SU-DHL-6 (cell line): ENCODE measurements at regions not wholly inside any gene's neighbourhood (a gene's known extent, or its start where the extent isn't known, plus 50 kb on each side); places are given as distances from the start of the nearest gene placed in this dataset.

Source experiments
- EZH2phosphoT487 ChIP-seq: fragments of 200-600 bp; sonication (generic), shearing (Covaris generic); conservative IDR thresholded peaks from 2 replicates; pipeline ENCODE4 v1.6.1; 2018; ENCODE audit warnings: mild to moderate bottlenecking, antibody characterized with exemption, low read length, moderate library complexity, mixed read lengths
- TF ChIP-seq, protein P1 (sequence below): fragments of 200-600 bp; sonication (generic); IDR thresholded peaks from one replicate; pipeline ENCODE4 v1.5.1; 2017; ENCODE audit warnings: antibody characterized with exemption, mild to moderate bottlenecking, low read length, moderate library complexity; ENCODE audit not compliant: insufficient read depth, poor library complexity, severe bottlenecking

DNA sequence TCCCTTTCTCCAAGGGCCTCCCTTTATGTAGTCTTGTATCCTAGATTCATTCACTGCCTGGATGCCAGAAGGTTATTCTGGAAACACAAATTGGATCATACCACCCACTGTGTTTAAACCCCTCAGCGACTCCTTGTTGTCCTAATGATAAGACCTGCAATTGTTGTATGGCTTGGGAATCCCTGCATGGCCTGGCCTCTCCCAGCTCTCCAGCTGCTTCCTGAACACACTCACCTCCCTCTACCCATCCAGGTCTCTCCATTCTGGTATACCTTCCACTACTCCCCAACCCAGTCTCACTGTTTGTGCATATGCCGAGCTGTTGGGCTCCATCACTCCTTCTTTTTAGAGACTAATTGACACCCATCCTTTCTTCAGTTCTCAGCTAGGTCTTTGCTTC, 124.3 kb upstream of the ALX4 start:
- TF ChIP-seq, protein P1, sequence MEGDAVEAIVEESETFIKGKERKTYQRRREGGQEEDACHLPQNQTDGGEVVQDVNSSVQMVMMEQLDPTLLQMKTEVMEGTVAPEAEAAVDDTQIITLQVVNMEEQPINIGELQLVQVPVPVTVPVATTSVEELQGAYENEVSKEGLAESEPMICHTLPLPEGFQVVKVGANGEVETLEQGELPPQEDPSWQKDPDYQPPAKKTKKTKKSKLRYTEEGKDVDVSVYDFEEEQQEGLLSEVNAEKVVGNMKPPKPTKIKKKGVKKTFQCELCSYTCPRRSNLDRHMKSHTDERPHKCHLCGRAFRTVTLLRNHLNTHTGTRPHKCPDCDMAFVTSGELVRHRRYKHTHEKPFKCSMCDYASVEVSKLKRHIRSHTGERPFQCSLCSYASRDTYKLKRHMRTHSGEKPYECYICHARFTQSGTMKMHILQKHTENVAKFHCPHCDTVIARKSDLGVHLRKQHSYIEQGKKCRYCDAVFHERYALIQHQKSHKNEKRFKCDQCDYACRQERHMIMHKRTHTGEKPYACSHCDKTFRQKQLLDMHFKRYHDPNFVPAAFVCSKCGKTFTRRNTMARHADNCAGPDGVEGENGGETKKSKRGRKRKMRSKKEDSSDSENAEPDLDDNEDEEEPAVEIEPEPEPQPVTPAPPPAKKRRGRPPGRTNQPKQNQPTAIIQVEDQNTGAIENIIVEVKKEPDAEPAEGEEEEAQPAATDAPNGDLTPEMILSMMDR, result no peak
- no peak for TF ChIP-seq EZH2phosphoT487
